Gastrocnemius medialis (tissue), 4 donors: ENCODE measurements at regions not wholly inside any gene's neighbourhood (a gene's known extent, or its start where the extent isn't known, plus 50 kb on each side); places are given as distances from the start of the nearest gene placed in this dataset.
A peak's percentile ranks its signal among the peaks of the same experiment; 100 is the strongest.

ENCODE experiments used
- ATAC-seq, 2 donors: fragments of 150-250 bp; one replicate each; pipeline ENCODE4 v1.9.1; 2016
- DNase-seq, 2 donors: peaks; one replicate each; pipeline ENCODE4 v3.0.0-alpha.2; 2019
- H3K27ac ChIP-seq, 4 donors: fragments of 200-600 bp; sonication (generic); 1 replicate in 1 of 4; 2 replicates in 3 of 4; pipeline ENCODE4 v1.5.1; 2016 to 2018; ENCODE audit warnings: mild to moderate bottlenecking in 2 of 4, moderate library complexity in 1 of 4
- H3K27me3 ChIP-seq, 3 donors: fragments of 200-600 bp; sonication (generic) in 2 of 3; 1 replicate in 1 of 3; 2 replicates in 2 of 3; pipeline versions ENCODE4 v1.5.1 to v1.6.0; 2016 to 2019; ENCODE audit warnings: mild to moderate bottlenecking in 1 of 3, moderate library complexity in 1 of 3
- H3K36me3 ChIP-seq, 2 donors: fragments of 200-600 bp; sonication (generic) in 1 of 2; one replicate each; pipeline ENCODE4 v1.5.1; 2017 to 2018
- H3K4me1 ChIP-seq, 2 donors: fragments of 200-600 bp; sonication (generic) in 1 of 2; one replicate each; pipeline ENCODE4 v1.5.1; 2016 to 2017; ENCODE audit warnings: mild to moderate bottlenecking in 2 of 2
- H3K4me3 ChIP-seq, 4 donors: fragments of 200-600 bp; sonication (generic) in 3 of 4; 1 replicate in 1 of 4; 2 replicates in 3 of 4; pipeline ENCODE4 v1.5.1; 2016 to 2019; ENCODE audit warnings: mild to moderate bottlenecking in 2 of 4
- H3K9me3 ChIP-seq, 3 donors: fragments of 200-600 bp; sonication (generic) in 2 of 3; 1 replicate in 1 of 3; 2 replicates in 2 of 3; pipeline ENCODE4 v1.5.1; 2016 to 2019
- CTCF ChIP-seq, 5 experiments: fragments of 450-650 bp in 3 of 5; fragments of 200-600 bp in 2 of 5; sonication (generic) in 2 of 5; IDR thresholded peaks in 4 of 5; conservative IDR thresholded peaks in 1 of 5; 1 replicate in 4 of 5; 2 replicates in 1 of 5; pipeline ENCODE4 v1.5.1; 2016 to 2019; ENCODE audit warnings: antibody characterized with exemption in 5 of 5, mild to moderate bottlenecking in 3 of 5, moderate library complexity in 3 of 5
- POLR2A ChIP-seq, 2 donors: fragments of 450-650 bp; IDR thresholded peaks; one replicate each; pipeline ENCODE4 v1.6.1; 2017; ENCODE audit warnings: antibody characterized with exemption in 2 of 2, mild to moderate bottlenecking in 2 of 2, moderate library complexity in 2 of 2
- in situ Hi-C, 4 donors: fragments of 200-750 bp; cut with MboI; loops; one replicate each; pipeline versions ENCODE4 v1.15.0 to v1.8.0; 2017; ENCODE audit warnings: low sequenced_read_pairs in 4 of 4
- intact Hi-C: fragments of 100-400 bp; cut with DNase I; formaldehyde crosslinking; loops from one replicate; pipeline ENCODE4 v1.15.1; 2023; ENCODE audit warnings: low total_unique reads

- Histone ChIP-seq H3K4me3 (no peak overlapping the region), H3K4me1 (no peaks in the 10 kb centered on the region), H3K27ac (no peak overlapping the region), H3K36me3 (no peaks in the 10 kb centered on the region), H3K9me3 (no peaks in the 10 kb centered on the region), H3K27me3 (no peaks in the 10 kb centered on the region)
- intact Hi-C loops (no loop called here), in situ Hi-C loops (no loop called here)
- no peak for DNase-seq
- TF ChIP-seq POLR2A (IDR thresholded peaks at IDR 0.05) (no peak), CTCF (IDR thresholded peaks at IDR 0.05 in 4 of 5, conservative IDR thresholded peaks at IDR 0.05 in 1 of 5) (no peak)
- no peak for ATAC-seq
Measured at GRCh38 chr9:88813638-88814209, 177.5 kb upstream of the S1PR3 start.

GRCh38 chr9:88814577-88814976 is 176.7 kb upstream of the S1PR3 start:
- Histone ChIP-seq H3K4me3 (no peak overlapping the region), H3K27me3 (no peaks in the 10 kb centered on the region), H3K9me3 (no peaks in the 10 kb centered on the region), H3K36me3 (no peaks in the 10 kb centered on the region), H3K27ac (no peak overlapping the region), H3K4me1 (no peaks in the 10 kb centered on the region)
- in situ Hi-C loops: no loop called here
- DNase-seq (peak in 1 of 2 donors; percentile 45), ATAC-seq (peak; percentile 45 to 74)
- intact Hi-C loops: no loop called here
- TF ChIP-seq POLR2A (IDR thresholded peaks at IDR 0.05) (no peak), CTCF (IDR thresholded peaks at IDR 0.05 in 4 of 5, conservative IDR thresholded peaks at IDR 0.05 in 1 of 5) (no peak)

GRCh38 chr9:88816141-88816540 is 175.1 kb upstream of the S1PR3 start:
- H3K27me3 ChIP-seq: no peaks in the 10 kb centered on the region
- no peak for ATAC-seq
- in situ Hi-C loops: no loop called here
- DNase-seq: no peak
- intact Hi-C loops: no loop called here
- no peaks in the 10 kb centered on the region for H3K9me3 ChIP-seq
- no peaks in the 10 kb centered on the region for H3K4me1 ChIP-seq
- H3K36me3 ChIP-seq: no peaks in the 10 kb centered on the region
- no peak overlapping the region for H3K27ac ChIP-seq
- no peak overlapping the region for H3K4me3 ChIP-seq
- no peak for TF ChIP-seq CTCF (IDR thresholded peaks at IDR 0.05 in 4 of 5, conservative IDR thresholded peaks at IDR 0.05 in 1 of 5)
- no peak for TF ChIP-seq POLR2A (IDR thresholded peaks at IDR 0.05)

- in situ Hi-C loops (no loop called here), intact Hi-C loops (no loop called here)
- no peak for TF ChIP-seq POLR2A (IDR thresholded peaks at IDR 0.05)
- TF ChIP-seq CTCF (IDR thresholded peaks at IDR 0.05 in 4 of 5, conservative IDR thresholded peaks at IDR 0.05 in 1 of 5): no peak
- DNase-seq (no peak), ATAC-seq (no peak)
- no peaks in the 10 kb centered on the region for H3K36me3 ChIP-seq
- no peak overlapping the region for H3K4me3 ChIP-seq
- no peaks in the 10 kb centered on the region for H3K27me3 ChIP-seq
- H3K9me3 ChIP-seq: no peaks in the 10 kb centered on the region
- no peaks in the 10 kb centered on the region for H3K4me1 ChIP-seq
- H3K27ac ChIP-seq: no peak overlapping the region
Measured at GRCh38 chr9:88816591-88816990, 174.7 kb upstream of the S1PR3 start.

- DNase-seq (no peak), ATAC-seq (no peak)
- H3K36me3 ChIP-seq: no peaks in the 10 kb centered on the region
- no peak overlapping the region for H3K27ac ChIP-seq
- no peak overlapping the region for H3K4me3 ChIP-seq
- H3K27me3 ChIP-seq: no peaks in the 10 kb centered on the region
- in situ Hi-C loops (no loop called here), intact Hi-C loops (no loop called here)
- no peaks in the 10 kb centered on the region for H3K9me3 ChIP-seq
- TF ChIP-seq CTCF (IDR thresholded peaks at IDR 0.05 in 4 of 5, conservative IDR thresholded peaks at IDR 0.05 in 1 of 5): no peak
- TF ChIP-seq POLR2A (IDR thresholded peaks at IDR 0.05): no peak
- H3K4me1 ChIP-seq: no peaks in the 10 kb centered on the region
Measured at GRCh38 chr9:88817628-88818027, 173.6 kb upstream of the S1PR3 start.
